ENCODE measurements at regions not wholly inside any gene's neighbourhood (a gene's known extent, or its start where the extent isn't known, plus 50 kb on each side); places are given as distances from the start of the nearest gene placed in this dataset.

- Mint-ChIP-seq H3K27ac (ENCODE audit: unreplicated experiment) (no peak overlapping the region), H3K36me3 (ENCODE audit: low read depth) (no peaks in the 10 kb centered on the region), H3K9me3 (ENCODE audit: low read depth) (peaks cover 24% of the 10 kb centered on the region), H3K4me1 (ENCODE audit: low read depth) (no peaks in the 10 kb centered on the region), H3K27me3 (ENCODE audit: low read depth) (no peaks in the 10 kb centered on the region), H3K4me3 (ENCODE audit: unreplicated experiment) (no peak overlapping the region)
- no peak for TF ChIP-seq CTCF (IDR thresholded peaks at IDR 0.05)
- no peak for DNase-seq (ENCODE audit: low spot score)
Measured at GRCh38 chr5:6117212-6117611, 261.1 kb downstream of the MED10 start.

GRCh38 chr5:6115852-6116251, 262.5 kb downstream of the MED10 start:
- Mint-ChIP-seq H3K27me3 (ENCODE audit: low read depth) (no peaks in the 10 kb centered on the region), H3K4me3 (ENCODE audit: unreplicated experiment) (no peak overlapping the region), H3K27ac (ENCODE audit: unreplicated experiment) (no peak overlapping the region), H3K36me3 (ENCODE audit: low read depth) (no peaks in the 10 kb centered on the region), H3K9me3 (ENCODE audit: low read depth) (peaks cover 17% of the 10 kb centered on the region), H3K4me1 (ENCODE audit: low read depth) (no peaks in the 10 kb centered on the region)
- no peak for DNase-seq (ENCODE audit: low spot score)
- TF ChIP-seq CTCF (IDR thresholded peaks at IDR 0.05): no peak

DNA sequence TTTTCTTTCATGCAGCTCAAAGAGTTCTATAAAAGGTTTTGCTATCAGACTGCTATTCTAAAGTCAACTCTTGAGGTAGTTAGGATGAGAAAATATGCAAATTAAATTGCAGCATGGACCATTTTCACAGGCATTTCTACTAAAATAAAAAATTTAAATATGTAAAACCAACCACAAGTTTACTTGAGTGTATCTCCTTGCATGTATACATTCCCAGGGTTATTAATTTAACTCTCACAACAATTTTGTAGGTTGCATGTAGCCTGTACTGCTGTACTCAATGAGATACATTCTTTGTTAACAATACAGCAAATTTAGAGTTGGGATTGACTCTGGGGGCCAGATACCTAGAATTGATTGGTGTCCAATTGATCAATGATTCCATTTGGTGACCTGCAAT, 265.8 kb downstream of the MED10 start:
- Mint-ChIP-seq H3K4me3 (ENCODE audit: unreplicated experiment) (no peak overlapping the region), H3K9me3 (ENCODE audit: low read depth) (peaks cover 14% of the 10 kb centered on the region), H3K27me3 (ENCODE audit: low read depth) (no peaks in the 10 kb centered on the region), H3K27ac (ENCODE audit: unreplicated experiment) (no peak overlapping the region), H3K36me3 (ENCODE audit: low read depth) (no peaks in the 10 kb centered on the region), H3K4me1 (ENCODE audit: low read depth) (no peaks in the 10 kb centered on the region)
- no peak for DNase-seq (ENCODE audit: low spot score)
- no peak for TF ChIP-seq CTCF (IDR thresholded peaks at IDR 0.05)

- no peak for TF ChIP-seq CTCF (IDR thresholded peaks at IDR 0.05)
- Mint-ChIP-seq H3K27ac (ENCODE audit: unreplicated experiment) (no peak overlapping the region), H3K9me3 (ENCODE audit: low read depth) (peaks cover 14% of the 10 kb centered on the region), H3K36me3 (ENCODE audit: low read depth) (no peaks in the 10 kb centered on the region), H3K4me3 (ENCODE audit: unreplicated experiment) (no peak overlapping the region), H3K27me3 (ENCODE audit: low read depth) (no peaks in the 10 kb centered on the region), H3K4me1 (ENCODE audit: low read depth) (no peaks in the 10 kb centered on the region)
- DNase-seq (ENCODE audit: low spot score): no peak
Measured at GRCh38 chr5:6112125-6112524, 266.2 kb downstream of the MED10 start.

DNA sequence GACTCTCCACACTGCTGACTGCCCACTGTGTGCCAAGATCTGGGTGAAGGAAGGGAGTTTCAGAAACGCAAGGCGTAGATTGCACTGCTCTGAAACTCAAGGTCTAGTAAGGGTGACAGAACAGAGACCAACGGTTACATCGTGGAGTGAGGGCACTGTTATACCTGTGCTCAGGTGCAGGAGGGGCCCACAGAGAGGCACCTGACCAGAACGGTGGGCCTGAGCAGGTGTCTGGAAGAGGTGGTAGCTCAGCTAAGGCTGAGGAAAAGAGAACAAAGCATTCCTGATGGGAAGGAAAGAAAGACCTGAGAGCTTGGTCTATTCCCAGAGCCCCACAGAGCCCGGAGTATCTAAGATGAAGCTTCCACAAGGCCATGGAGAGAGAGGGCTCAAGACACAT, 267.2 kb downstream of the MED10 start:
- no peaks in the 10 kb centered on the region for H3K27me3 Mint-ChIP-seq (ENCODE audit: low read depth)
- H3K9me3 Mint-ChIP-seq (ENCODE audit: low read depth): peaks cover 14% of the 10 kb centered on the region
- no peak overlapping the region for H3K4me3 Mint-ChIP-seq (ENCODE audit: unreplicated experiment)
- no peak for DNase-seq (ENCODE audit: low spot score)
- H3K36me3 Mint-ChIP-seq (ENCODE audit: low read depth): no peaks in the 10 kb centered on the region
- no peak for TF ChIP-seq CTCF (IDR thresholded peaks at IDR 0.05)
- no peak overlapping the region for H3K27ac Mint-ChIP-seq (ENCODE audit: unreplicated experiment)
- no peaks in the 10 kb centered on the region for H3K4me1 Mint-ChIP-seq (ENCODE audit: low read depth)

All from chondrocyte (in vitro differentiated cells).